ENCODE measurements at regions not wholly inside any gene's neighbourhood (a gene's known extent, or its start where the extent isn't known, plus 50 kb on each side); places are given as distances from the start of the nearest gene placed in this dataset.

DNA sequence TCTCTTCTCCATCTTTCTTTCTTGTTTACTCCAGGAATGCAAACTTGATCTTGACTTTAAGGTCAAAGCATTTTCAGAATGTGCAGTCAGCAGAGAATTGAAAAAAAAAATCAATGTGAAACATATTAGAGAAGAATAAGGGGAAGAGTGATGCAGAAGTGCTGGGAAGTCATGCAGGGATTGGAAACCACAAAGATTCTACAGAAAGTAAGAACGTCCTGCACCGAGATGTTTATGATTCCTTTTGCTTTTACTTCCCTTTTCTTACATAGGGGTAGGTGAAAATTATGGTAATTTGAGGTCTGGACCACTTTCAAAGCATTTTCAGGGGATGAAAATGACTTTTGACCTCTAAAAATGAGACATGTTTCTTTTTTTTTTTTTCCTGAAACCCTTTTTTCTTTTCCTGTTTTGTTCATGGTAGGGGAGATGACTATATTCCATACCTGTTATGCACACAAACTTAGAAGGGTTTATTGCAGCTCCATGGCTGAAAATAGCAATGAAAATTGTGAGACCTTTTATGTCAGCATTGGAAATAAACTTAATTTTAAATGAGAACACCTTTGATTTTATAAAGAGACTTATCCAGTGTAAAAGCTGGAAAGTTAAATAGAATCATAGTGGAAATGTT lies 623.5 kb upstream of the TBL1XR1 start:
- H3K36me3 Mint-ChIP-seq (ENCODE audit: unreplicated experiment): no peaks in the 10 kb centered on the region
- H3K27ac Mint-ChIP-seq (ENCODE audit: unreplicated experiment): peak overlapping the region; percentile 72
- no peak for DNase-seq (ENCODE audit: extremely low spot score, unreplicated experiment)
- no peaks in the 10 kb centered on the region for H3K27me3 Mint-ChIP-seq (ENCODE audit: unreplicated experiment)
- TF ChIP-seq CTCF (IDR thresholded peaks at IDR 0.05): no peak
- H3K4me1 Mint-ChIP-seq (ENCODE audit: unreplicated experiment): peaks cover 57% of the 10 kb centered on the region
- no peaks in the 10 kb centered on the region for H3K9me3 Mint-ChIP-seq (ENCODE audit: unreplicated experiment)
- peak overlapping the region; percentile 5 for H3K4me3 Mint-ChIP-seq (ENCODE audit: unreplicated experiment)

DNA sequence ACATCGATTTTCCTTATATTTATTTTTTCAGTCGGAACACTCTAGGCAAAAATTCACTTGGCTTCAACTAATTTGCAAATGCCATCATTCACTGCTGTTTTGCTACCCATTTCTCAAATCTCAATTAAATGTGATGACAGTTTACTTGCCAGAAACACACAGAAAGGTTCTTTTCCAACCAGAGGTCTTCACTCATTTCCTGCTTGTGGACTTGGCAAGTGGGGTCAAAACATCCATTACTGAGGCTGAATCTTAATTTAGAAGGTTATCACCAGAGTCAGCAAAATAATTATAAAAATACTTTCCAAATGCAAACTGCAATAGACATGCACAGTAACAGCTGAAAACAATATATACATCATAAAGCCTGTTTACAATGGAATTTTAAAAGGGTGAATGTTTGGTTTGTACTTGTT lies 625.4 kb upstream of the TBL1XR1 start:
- Mint-ChIP-seq H3K27ac (ENCODE audit: unreplicated experiment) (peak overlapping the region; percentile 36), H3K36me3 (ENCODE audit: unreplicated experiment) (no peaks in the 10 kb centered on the region), H3K4me3 (ENCODE audit: unreplicated experiment) (no peak overlapping the region), H3K27me3 (ENCODE audit: unreplicated experiment) (no peaks in the 10 kb centered on the region), H3K4me1 (ENCODE audit: unreplicated experiment) (peaks cover 57% of the 10 kb centered on the region), H3K9me3 (ENCODE audit: unreplicated experiment) (no peaks in the 10 kb centered on the region)
- TF ChIP-seq CTCF (IDR thresholded peaks at IDR 0.05): no peak
- DNase-seq (ENCODE audit: extremely low spot score, unreplicated experiment): no peak

DNA sequence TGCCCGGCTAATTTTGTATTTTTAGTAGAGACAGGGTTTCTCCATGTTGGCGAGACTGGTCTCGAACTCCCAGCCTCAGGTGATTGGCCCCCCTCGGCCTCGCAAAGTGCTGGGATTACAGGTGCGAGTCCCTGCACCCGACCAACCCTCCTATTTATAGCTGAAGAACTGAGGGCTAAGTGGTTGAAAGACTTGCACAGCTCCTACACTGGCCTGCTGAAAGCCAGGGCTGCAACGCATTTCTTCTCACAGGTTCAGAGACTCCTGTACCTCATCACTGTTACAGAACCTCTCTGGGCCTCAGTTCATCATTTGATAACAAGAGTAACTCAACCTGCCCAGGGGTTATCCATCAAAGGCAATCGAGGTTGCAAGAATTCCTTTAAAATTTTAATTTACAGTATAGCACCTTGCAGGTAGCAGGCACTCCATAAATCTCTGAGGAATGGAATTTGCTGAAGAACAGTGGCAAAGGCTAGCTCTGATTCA lies 626.5 kb upstream of the TBL1XR1 start:
- H3K36me3 Mint-ChIP-seq (ENCODE audit: unreplicated experiment): no peaks in the 10 kb centered on the region
- DNase-seq (ENCODE audit: extremely low spot score, unreplicated experiment): no peak
- no peak overlapping the region for H3K27ac Mint-ChIP-seq (ENCODE audit: unreplicated experiment)
- no peaks in the 10 kb centered on the region for H3K9me3 Mint-ChIP-seq (ENCODE audit: unreplicated experiment)
- H3K27me3 Mint-ChIP-seq (ENCODE audit: unreplicated experiment): no peaks in the 10 kb centered on the region
- H3K4me3 Mint-ChIP-seq (ENCODE audit: unreplicated experiment): no peak overlapping the region
- no peak for TF ChIP-seq CTCF (IDR thresholded peaks at IDR 0.05)
- peaks cover 57% of the 10 kb centered on the region for H3K4me1 Mint-ChIP-seq (ENCODE audit: unreplicated experiment)

DNA sequence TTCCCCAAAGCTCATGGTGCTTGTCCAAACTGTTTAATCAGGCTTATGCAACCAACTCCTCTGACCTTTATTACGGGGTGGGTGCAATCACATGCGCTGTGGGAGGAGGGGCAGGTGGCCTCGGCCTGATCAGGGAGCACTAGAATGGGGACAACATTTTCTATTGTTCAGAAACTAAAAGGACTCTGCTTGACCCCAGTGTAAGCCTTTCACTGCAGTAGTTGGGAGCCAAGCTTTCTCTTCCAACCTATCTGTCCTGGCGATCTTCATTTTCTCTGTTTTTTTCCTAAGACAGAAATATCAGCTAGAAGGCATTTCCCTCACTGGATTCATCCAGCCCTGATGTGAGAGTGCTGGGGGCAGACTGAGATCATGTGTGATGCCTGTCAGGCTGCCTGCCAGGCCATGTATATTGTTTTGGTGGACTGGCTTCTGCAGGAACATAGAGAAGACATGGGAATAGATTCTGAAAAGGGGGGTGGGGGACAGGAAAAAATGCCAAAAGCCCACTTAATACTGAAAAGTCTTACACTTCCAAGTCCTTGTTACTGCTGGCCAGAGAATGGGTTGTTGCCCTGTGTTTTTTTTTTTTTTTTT lies 627.0 kb upstream of the TBL1XR1 start:
- Mint-ChIP-seq H3K27ac (ENCODE audit: unreplicated experiment) (peak overlapping the region; percentile 67), H3K9me3 (ENCODE audit: unreplicated experiment) (no peaks in the 10 kb centered on the region), H3K27me3 (ENCODE audit: unreplicated experiment) (no peaks in the 10 kb centered on the region), H3K4me3 (ENCODE audit: unreplicated experiment) (no peak overlapping the region), H3K4me1 (ENCODE audit: unreplicated experiment) (peaks cover 57% of the 10 kb centered on the region), H3K36me3 (ENCODE audit: unreplicated experiment) (no peaks in the 10 kb centered on the region)
- no peak for DNase-seq (ENCODE audit: extremely low spot score, unreplicated experiment)
- no peak for TF ChIP-seq CTCF (IDR thresholded peaks at IDR 0.05)

DNA sequence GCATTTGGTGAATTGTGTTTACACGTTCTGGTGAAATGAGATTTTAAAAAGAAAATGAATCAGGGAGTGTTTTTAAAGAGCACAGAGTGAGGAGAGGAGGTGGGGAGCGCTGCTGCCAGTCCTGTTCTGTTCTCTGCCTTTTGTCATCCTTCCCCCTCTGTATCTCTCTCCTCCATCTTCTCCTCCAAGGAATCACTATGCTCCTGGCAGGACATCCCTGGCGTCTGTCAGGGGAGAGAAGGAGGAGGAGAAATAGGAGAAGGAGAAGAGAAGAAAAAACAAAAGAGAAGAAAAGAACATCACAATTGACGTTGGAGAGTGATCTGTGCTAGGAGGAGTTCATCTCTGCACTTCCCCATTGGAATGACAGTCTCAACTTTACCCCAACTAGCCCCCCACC lies 627.6 kb upstream of the TBL1XR1 start:
- Mint-ChIP-seq H3K27me3 (ENCODE audit: unreplicated experiment) (no peaks in the 10 kb centered on the region), H3K36me3 (ENCODE audit: unreplicated experiment) (no peaks in the 10 kb centered on the region), H3K4me1 (ENCODE audit: unreplicated experiment) (peaks cover 53% of the 10 kb centered on the region), H3K9me3 (ENCODE audit: unreplicated experiment) (no peaks in the 10 kb centered on the region), H3K27ac (ENCODE audit: unreplicated experiment) (peak overlapping the region; percentile 38), H3K4me3 (ENCODE audit: unreplicated experiment) (no peak overlapping the region)
- no peak for DNase-seq (ENCODE audit: extremely low spot score, unreplicated experiment)
- no peak for TF ChIP-seq CTCF (IDR thresholded peaks at IDR 0.05)
